GM23338 (cell line): ENCODE measurements at regions not wholly inside any gene's neighbourhood (a gene's known extent, or its start where the extent isn't known, plus 50 kb on each side); places are given as distances from the start of the nearest gene placed in this dataset.

Source experiments
- ATAC-seq: fragments of 200-7000 bp; cut with Tn5 transposase; 3 replicates; pipeline ENCODE4 v1.9.1; 2020
- DNase-seq: peaks from one replicate; pipeline ENCODE4 v3.0.0-alpha.2; 2015; ENCODE audit warnings: low spot score
- H2AFZ ChIP-seq: fragments of 200-600 bp; sonication (generic); 2 replicates; pipeline ENCODE4 v1.8.0; 2016; ENCODE audit warnings: antibody characterized with exemption, mild to moderate bottlenecking, moderate library complexity
- H3F3A ChIP-seq: fragments of 200-600 bp; sonication (generic); replicated peaks from 2 replicates; pipeline ENCODE4 v1.8.0; 2017; ENCODE audit warnings: antibody characterized with exemption, mixed run types, low read depth
- H3K27ac ChIP-seq: fragments of 200-600 bp; sonication (generic); 2 replicates; pipeline ENCODE4 v1.6.1; 2016; ENCODE audit warnings: low read depth
- H3K27me3 ChIP-seq: fragments of 200-600 bp; sonication (generic); 2 replicates; pipeline ENCODE4 v1.8.0; 2016; ENCODE audit warnings: mild to moderate bottlenecking, mixed run types, moderate library complexity; ENCODE audit not compliant: insufficient read depth
- H3K36me3 ChIP-seq: fragments of 200-600 bp; sonication (generic); 2 replicates; pipeline ENCODE4 v1.8.0; 2016; ENCODE audit warnings: mild to moderate bottlenecking; ENCODE audit not compliant: insufficient read depth
- H3K4me1 ChIP-seq: fragments of 200-600 bp; sonication (generic); 2 replicates; pipeline ENCODE4 v1.8.0; 2016; ENCODE audit warnings: mild to moderate bottlenecking, moderate library complexity; ENCODE audit not compliant: insufficient read depth
- H3K4me2 ChIP-seq: fragments of 200-600 bp; sonication (generic); 2 replicates; pipeline ENCODE4 v1.7.1; 2017; ENCODE audit warnings: mixed run types
- H3K4me3 ChIP-seq: fragments of 200-600 bp; sonication (generic); 2 replicates; pipeline ENCODE4 v1.6.1; 2016; ENCODE audit warnings: mixed run types
- H3K79me2 ChIP-seq: fragments of 200-600 bp; sonication (generic); replicated peaks from 2 replicates; pipeline ENCODE4 v1.8.0; 2017; ENCODE audit warnings: mild to moderate bottlenecking; ENCODE audit not compliant: insufficient read depth
- H3K9me2 ChIP-seq: fragments of 200-600 bp; sonication (generic); 2 replicates; pipeline ENCODE4 v1.8.0; 2017; ENCODE audit not compliant: insufficient read depth
- H4K20me1 ChIP-seq: fragments of 200-600 bp; sonication (generic); replicated peaks from 2 replicates; pipeline ENCODE4 v1.8.0; 2017; ENCODE audit warnings: mild to moderate bottlenecking; ENCODE audit not compliant: insufficient read depth
- H3K27ac Mint-ChIP-seq: 2 replicates; pipeline ENCODE4 v1.8.0; 2020; ENCODE audit warnings: inconsistent platforms, mild to moderate bottlenecking, moderate library complexity, mixed read lengths
- H3K27me3 Mint-ChIP-seq: 3 replicates; pipeline ENCODE4 v1.8.0; 2022; ENCODE audit warnings: low read depth, mild to moderate bottlenecking, moderate library complexity, mixed read lengths, inconsistent platforms; ENCODE audit not compliant: insufficient read depth, poor library complexity
- H3K36me3 Mint-ChIP-seq: 3 replicates; pipeline ENCODE4 v1.8.0; 2021; ENCODE audit warnings: low read depth, mild to moderate bottlenecking, inconsistent platforms, moderate library complexity, mixed read lengths
- H3K4me1 Mint-ChIP-seq: 3 replicates; pipeline ENCODE4 v1.8.0; 2020; ENCODE audit warnings: mild to moderate bottlenecking, inconsistent platforms, mixed read lengths
- H3K4me3 Mint-ChIP-seq: 3 replicates; pipeline ENCODE4 v1.8.0; 2021; ENCODE audit warnings: moderate library complexity, mild to moderate bottlenecking, inconsistent platforms, mixed read lengths
- H3K9me3 Mint-ChIP-seq: 3 replicates; pipeline ENCODE4 v1.8.0; 2020; ENCODE audit warnings: moderate library complexity, mild to moderate bottlenecking, inconsistent platforms, mixed read lengths
- JUNB ChIP-seq: IDR thresholded peaks from one replicate; pipeline ENCODE4 v1.6.1; 2016; ENCODE audit warnings: antibody characterized with exemption; ENCODE audit not compliant: unreplicated experiment
- REST ChIP-seq: IDR thresholded peaks from one replicate; pipeline ENCODE4 v1.6.1; 2018; ENCODE audit warnings: antibody characterized with exemption; ENCODE audit not compliant: unreplicated experiment
- ZNF462 ChIP-seq: fragments of 250-450 bp; sonication (Bioruptor Pico); IDR thresholded peaks from 2 replicates; pipeline ENCODE4 v1.5.0; 2020; ENCODE audit warnings: mild to moderate bottlenecking, moderate library complexity

- Histone ChIP-seq H3K9me2 (no peaks in the 10 kb centered on the region), H3K4me2 (no peak overlapping the region), H3K36me3 (no peaks in the 10 kb centered on the region), H3K79me2 (no peaks in the 10 kb centered on the region), H3F3A (no peaks in the 10 kb centered on the region), H4K20me1 (no peaks in the 10 kb centered on the region), H3K27ac (no peak overlapping the region), H3K27me3 (no peaks in the 10 kb centered on the region), H3K4me3 (no peak overlapping the region), H3K4me1 (no peaks in the 10 kb centered on the region), H2AFZ (no peak overlapping the region)
- H3K27me3 Mint-ChIP-seq: peaks cover 7% of the 10 kb centered on the region
- ATAC-seq (peak; percentile 59), DNase-seq (peak; percentile 30)
- no peak overlapping the region for H3K27ac Mint-ChIP-seq
- no peaks in the 10 kb centered on the region; the same call in 2 of the 3 replicates for H3K9me3 Mint-ChIP-seq
- TF ChIP-seq ZNF462 (no peak), JUNB (no peak), REST (no peak)
- H3K4me1 Mint-ChIP-seq: no peaks in the 10 kb centered on the region; the same call in 1 of the 3 replicates
- H3K4me3 Mint-ChIP-seq: no peak overlapping the region
- H3K36me3 Mint-ChIP-seq: no peaks in the 10 kb centered on the region
Measured at GRCh38 chr2:9686061-9686460, 55.3 kb upstream of the YWHAQ start.
